ENCODE measurements at regions not wholly inside any gene's neighbourhood (a gene's known extent, or its start where the extent isn't known, plus 50 kb on each side); places are given as distances from the start of the nearest gene placed in this dataset.

DNA sequence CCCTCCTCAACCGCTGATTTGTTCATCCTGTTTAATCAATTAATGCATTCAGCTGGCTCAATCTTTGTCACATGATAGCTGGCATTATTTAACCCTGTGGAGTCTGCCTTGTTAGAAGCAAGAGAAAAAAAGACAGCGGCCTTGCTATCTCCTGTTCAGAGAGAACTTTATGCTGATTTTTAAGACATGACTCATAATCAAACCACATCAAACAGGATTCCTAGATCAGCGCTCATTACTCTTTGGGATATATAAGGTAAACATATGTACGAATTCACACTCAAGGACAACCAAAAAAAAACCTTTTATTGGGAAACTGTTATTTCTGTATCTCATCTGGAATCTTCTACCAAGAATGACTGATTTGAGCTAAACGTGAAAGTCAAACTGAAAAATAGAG, 195.1 kb downstream of the C1D start:
- TF ChIP-seq, protein P1, sequence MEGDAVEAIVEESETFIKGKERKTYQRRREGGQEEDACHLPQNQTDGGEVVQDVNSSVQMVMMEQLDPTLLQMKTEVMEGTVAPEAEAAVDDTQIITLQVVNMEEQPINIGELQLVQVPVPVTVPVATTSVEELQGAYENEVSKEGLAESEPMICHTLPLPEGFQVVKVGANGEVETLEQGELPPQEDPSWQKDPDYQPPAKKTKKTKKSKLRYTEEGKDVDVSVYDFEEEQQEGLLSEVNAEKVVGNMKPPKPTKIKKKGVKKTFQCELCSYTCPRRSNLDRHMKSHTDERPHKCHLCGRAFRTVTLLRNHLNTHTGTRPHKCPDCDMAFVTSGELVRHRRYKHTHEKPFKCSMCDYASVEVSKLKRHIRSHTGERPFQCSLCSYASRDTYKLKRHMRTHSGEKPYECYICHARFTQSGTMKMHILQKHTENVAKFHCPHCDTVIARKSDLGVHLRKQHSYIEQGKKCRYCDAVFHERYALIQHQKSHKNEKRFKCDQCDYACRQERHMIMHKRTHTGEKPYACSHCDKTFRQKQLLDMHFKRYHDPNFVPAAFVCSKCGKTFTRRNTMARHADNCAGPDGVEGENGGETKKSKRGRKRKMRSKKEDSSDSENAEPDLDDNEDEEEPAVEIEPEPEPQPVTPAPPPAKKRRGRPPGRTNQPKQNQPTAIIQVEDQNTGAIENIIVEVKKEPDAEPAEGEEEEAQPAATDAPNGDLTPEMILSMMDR (IDR thresholded peaks at IDR 0.05): no peak

DNA sequence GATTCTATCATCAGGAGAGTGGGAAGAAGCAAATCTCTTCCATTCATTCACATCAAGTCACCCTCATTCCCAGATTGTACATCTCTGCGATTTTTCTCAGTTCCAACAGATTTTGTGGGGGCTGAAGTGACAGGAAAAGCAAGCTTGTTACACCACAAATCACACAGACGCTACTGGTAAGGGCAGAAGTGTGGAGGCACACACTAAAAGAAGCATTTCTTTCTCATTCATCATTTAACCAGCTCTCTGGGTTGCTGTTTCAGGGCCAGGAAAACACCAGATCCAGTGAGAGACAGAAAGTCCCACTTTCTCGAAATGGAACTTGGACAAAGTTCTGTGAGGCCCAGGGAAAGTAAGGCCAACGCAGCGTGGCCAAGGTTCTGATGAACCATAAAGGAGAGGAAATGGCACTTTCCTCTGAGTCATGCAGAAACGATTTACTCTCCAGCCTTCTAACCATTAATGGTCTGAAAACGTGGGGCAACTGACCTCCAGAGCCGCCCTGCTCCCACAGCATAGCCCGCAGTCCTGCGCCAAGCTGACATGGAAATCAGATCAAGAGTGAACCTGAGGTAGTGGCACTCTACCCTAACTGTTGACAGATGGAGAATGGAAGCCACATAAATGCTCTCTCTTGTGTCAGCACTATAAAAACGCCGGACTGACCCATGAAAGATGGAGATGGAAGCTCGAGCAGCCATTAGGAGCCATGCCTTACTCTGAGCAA, 191.0 kb downstream of the C1D start:
- TF ChIP-seq, protein P1 (IDR thresholded peaks at IDR 0.05): no peak

DNA sequence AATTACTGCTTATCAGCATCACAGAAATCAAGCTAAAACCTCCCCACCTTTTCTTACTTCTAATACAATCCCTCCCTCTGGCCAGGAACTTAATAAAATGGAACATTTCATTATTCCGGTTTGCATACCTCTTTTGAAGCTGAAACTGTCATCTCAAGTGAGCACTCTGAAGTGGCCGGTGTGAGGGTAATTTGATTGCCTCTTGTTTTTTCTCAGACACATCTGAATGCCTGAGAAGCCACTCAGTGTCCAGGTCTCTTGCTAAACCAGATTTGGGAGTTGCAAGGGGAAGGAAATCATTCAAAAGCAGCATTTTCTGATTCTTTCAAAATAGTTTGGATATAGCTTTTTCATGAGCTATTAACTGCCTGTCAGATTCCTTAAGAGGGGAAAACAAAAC, 190.3 kb downstream of the C1D start:
- TF ChIP-seq, protein P1 (IDR thresholded peaks at IDR 0.05): no peak

DNA sequence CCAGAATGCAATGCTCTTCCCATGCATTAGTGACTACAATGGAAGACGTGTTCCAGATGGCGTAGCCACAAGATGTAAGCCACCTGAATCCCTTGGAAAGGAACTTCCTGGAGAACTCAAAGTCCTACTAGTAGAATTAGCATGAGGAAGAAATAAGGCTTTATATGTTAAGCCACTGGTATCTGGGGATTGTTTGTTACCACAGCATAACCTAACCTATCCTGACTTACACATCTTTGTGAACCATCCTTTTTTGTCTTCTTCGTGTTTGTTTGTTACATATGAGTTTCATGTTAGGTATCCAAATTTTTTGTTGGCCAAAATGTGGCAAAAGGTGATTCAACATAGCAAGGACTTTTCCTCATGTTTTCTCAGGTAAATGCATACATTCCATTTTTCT, 188.9 kb downstream of the C1D start:
- TF ChIP-seq, protein P1 (IDR thresholded peaks at IDR 0.05): no peak

DNA sequence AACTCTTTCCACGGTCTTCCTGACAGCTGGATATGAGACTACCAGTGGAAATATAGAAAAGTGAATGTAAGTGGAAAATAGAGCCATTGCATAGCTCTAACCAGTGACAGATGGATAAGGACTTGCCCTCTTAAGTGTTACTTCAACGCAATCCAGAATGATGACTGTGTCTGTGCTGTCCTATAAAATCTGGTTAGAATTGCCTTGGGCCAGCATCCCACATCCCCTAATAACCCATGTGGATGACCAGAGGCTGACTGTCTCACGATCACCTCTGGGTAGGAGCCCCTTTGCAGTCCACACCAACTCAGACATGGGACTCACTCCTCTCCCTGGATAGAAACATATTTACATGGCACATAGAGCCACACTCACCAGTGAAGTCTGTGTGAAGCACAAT, 186.6 kb downstream of the C1D start:
- TF ChIP-seq, protein P1 (IDR thresholded peaks at IDR 0.05): no peak

DNA sequence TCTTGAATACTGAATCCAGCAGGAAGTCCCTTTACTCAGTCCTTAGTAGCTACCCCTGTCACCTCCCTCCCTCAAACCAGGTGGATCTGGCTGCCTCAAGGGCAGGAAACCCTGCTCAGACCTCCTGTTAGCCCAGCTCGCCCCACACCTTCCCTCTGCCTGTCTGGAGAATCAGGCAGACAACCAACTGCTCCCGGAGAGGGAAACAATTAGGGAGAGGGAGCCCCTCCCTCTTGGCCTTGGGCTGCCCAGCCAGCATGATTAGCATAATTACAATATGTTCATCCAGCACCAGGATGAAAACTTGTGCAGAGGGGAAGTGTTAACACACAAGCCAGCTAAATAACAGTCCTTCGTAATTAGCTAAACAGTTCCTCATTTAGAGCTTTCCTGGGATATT, 185.5 kb downstream of the C1D start:
- TF ChIP-seq, protein P1 (IDR thresholded peaks at IDR 0.05): no peak

DNA sequence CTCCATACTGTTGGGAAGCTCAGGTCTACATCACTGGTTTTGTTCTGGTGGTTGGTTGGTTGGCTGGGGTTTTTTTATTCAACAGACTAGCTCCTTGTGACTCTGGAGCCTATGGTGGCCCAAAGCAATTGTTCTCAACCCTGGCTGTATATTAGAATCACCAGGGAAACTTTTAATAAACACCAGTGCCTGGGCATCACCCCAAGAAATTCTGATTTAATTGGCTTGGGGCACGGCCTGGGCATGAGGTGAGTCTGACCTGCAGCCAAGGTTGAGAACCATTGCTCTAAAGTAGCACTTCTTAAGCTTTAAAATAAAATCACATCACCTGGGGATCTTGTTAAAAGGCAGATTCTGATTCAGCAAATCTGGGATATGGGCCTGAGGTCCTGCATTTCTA, 184.1 kb downstream of the C1D start:
- TF ChIP-seq, protein P1 (IDR thresholded peaks at IDR 0.05): no peak
